Epithelial cell of proximal tubule (primary cell): ENCODE measurements at regions not wholly inside any gene's neighbourhood (a gene's known extent, or its start where the extent isn't known, plus 50 kb on each side); places are given as distances from the start of the nearest gene placed in this dataset.

Source experiments
- DNase-seq: peaks from one replicate; pipeline ENCODE4 v3.0.0-alpha.2; 2011; ENCODE audit warnings: low read depth
- H3K4me3 ChIP-seq: 2 replicates; pipeline ENCODE4 v1.5.1; 2011; ENCODE audit warnings: low read depth, mild to moderate bottlenecking, low read length
- TF ChIP-seq, protein P1 (sequence below): conservative IDR thresholded peaks from 2 replicates; pipeline ENCODE4 v1.5.1; 2012; ENCODE audit warnings: low read depth, mild to moderate bottlenecking, low read length

DNA sequence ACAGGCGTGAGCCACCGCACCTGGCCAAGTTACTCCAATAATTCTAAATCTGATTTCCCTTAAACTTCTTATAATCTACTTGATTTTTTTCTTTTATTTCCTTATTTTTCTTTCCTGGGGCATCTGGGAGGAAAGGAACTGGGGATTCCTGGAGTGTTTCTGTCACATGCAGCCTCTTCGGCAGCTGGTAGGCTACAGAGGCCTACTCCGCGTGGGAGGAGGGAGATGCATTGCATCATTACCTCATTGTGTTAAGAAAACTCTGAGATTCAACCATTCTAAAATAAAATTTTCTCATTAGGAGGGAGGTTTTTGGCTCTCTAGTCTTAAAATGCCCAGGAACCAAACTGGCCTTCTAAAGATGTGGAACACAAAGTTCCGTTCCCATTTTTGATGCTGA, 64.0 kb downstream of the SOX9 start:
- DNase-seq, result no peak
- H3K4me3 ChIP-seq, result no peak overlapping the region
- TF ChIP-seq, protein P1, sequence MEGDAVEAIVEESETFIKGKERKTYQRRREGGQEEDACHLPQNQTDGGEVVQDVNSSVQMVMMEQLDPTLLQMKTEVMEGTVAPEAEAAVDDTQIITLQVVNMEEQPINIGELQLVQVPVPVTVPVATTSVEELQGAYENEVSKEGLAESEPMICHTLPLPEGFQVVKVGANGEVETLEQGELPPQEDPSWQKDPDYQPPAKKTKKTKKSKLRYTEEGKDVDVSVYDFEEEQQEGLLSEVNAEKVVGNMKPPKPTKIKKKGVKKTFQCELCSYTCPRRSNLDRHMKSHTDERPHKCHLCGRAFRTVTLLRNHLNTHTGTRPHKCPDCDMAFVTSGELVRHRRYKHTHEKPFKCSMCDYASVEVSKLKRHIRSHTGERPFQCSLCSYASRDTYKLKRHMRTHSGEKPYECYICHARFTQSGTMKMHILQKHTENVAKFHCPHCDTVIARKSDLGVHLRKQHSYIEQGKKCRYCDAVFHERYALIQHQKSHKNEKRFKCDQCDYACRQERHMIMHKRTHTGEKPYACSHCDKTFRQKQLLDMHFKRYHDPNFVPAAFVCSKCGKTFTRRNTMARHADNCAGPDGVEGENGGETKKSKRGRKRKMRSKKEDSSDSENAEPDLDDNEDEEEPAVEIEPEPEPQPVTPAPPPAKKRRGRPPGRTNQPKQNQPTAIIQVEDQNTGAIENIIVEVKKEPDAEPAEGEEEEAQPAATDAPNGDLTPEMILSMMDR, result no peak

DNA sequence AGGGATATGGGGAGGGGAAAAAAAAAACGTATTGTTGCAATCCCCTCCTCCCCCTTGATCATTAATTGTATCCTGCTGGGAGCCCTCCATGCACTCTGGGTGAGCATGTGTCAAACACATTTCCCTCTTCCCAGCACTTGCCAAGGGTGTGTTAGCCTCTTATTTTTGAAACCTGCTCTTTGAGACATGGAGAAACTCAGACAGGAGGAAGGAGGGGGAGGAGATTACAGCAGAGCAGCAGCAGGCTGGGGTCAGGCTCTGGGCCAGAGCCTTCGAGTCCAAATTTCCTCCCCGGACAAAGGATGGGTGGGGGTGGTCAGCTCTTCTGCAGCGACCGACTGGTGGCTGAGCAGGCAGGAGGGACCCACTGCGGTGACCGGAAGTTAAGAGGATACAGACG, 64.7 kb downstream of the SOX9 start:
- DNase-seq, result no peak
- H3K4me3 ChIP-seq, result no peak overlapping the region
- TF ChIP-seq, protein P1, result no peak

- no peak for DNase-seq
- H3K4me3 ChIP-seq, result no peak overlapping the region
- TF ChIP-seq, protein P1, result no peak
Measured at GRCh38 chr17:72187556-72187955, 66.7 kb downstream of the SOX9 start.

DNA sequence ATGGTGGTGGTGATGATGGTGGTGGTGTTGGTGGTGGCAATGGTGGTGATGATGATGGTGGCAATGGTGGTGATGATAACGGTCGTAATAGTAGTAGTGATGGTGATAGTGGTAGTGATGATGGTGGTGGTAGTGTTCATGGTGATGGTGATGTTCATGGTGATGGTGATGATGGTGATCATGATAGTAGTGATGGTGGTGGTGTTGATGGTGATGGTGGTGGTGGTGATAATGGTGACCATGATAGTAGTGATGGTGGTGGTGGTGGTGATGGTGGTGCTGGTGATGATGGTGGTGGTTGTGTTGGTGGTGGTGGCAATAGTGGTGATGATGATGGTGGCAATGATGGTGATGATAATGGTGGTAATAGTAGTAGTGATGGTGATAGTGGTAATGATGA, 68.0 kb downstream of the SOX9 start:
- no peak overlapping the region for H3K4me3 ChIP-seq
- TF ChIP-seq, protein P1, result no peak
- no peak for DNase-seq

- no peak overlapping the region for H3K4me3 ChIP-seq
- no peak for DNase-seq
- TF ChIP-seq, protein P1, result no peak
Measured at GRCh38 chr17:72189768-72190593, 69.2 kb downstream of the SOX9 start.

GRCh38 chr17:72191356-72191755, 70.5 kb downstream of the SOX9 start:
- TF ChIP-seq, protein P1, result no peak
- no peak for DNase-seq
- H3K4me3 ChIP-seq, result no peak overlapping the region
